Small intestine (tissue), 7 donors: ENCODE measurements at regions not wholly inside any gene's neighbourhood (a gene's known extent, or its start where the extent isn't known, plus 50 kb on each side); places are given as distances from the start of the nearest gene placed in this dataset.

Experiments
- DNase-seq, 2 donors: peaks; one replicate each; pipeline versions ENCODE4 v3.0.0 to v3.0.0-alpha.2; 2013
- FAIRE-seq: peaks from 2 replicates; lab custom pipeline; 2012; peaks lifted over from hg19 to GRCh38; lab: Jason Lieb, UNC
- H3K27ac ChIP-seq, 3 donors: one replicate each; pipeline ENCODE4 v1.5.1; 2013; ENCODE audit warnings: low read length in 2 of 3, mild to moderate bottlenecking in 2 of 3, control low read depth in 1 of 3, inconsistent platforms in 1 of 3, low read depth in 1 of 3, moderate library complexity in 1 of 3
- H3K27me3 ChIP-seq, 3 donors: one replicate each; pipeline ENCODE4 v1.6.1; 2013; ENCODE audit warnings: low read length in 3 of 3, inconsistent platforms in 1 of 3; ENCODE audit not compliant: control insufficient read depth in 3 of 3, insufficient read depth in 3 of 3
- H3K36me3 ChIP-seq, 3 donors: one replicate each; pipeline ENCODE4 v1.6.1; 2013; ENCODE audit warnings: low read length in 3 of 3, inconsistent platforms in 1 of 3, low read depth in 1 of 3, mild to moderate bottlenecking in 1 of 3, moderate library complexity in 1 of 3; ENCODE audit not compliant: control insufficient read depth in 3 of 3, insufficient read depth in 2 of 3
- H3K4me1 ChIP-seq, 3 donors: one replicate each; pipeline ENCODE4 v1.6.1; 2013; ENCODE audit warnings: low read length in 2 of 3, inconsistent platforms in 1 of 3, low read depth in 1 of 3, mild to moderate bottlenecking in 1 of 3, moderate library complexity in 1 of 3; ENCODE audit not compliant: control insufficient read depth in 3 of 3, insufficient read depth in 2 of 3
- H3K4me3 ChIP-seq, 3 donors: one replicate each; pipeline ENCODE4 v1.5.1; 2013; ENCODE audit warnings: low read length in 3 of 3, control low read depth in 1 of 3, inconsistent platforms in 1 of 3, low read depth in 1 of 3, mild to moderate bottlenecking in 1 of 3, moderate library complexity in 1 of 3
- H3K9me3 ChIP-seq, 2 donors: one replicate each; pipeline ENCODE4 v1.6.1; 2013; ENCODE audit warnings: low read depth in 1 of 2, low read length in 1 of 2; ENCODE audit not compliant: control insufficient read depth in 2 of 2, insufficient read depth in 1 of 2
- WGBS, 3 donors: extraction: QIAGEN DNeasy Blood & Tissue Kit; methylation state at CpG; one replicate each; pipeline ENCODE4 v1.1.7; 2013; 5-methylcytosine and 5-hydroxymethylcytosine counted together
- donor health status: healthy with polysubstance abuse.
- donor health status: control.
- donor health status: control.
- donor health status: Bipolar disorder and iron deficiency.
- donor health status: healthy.

DNA sequence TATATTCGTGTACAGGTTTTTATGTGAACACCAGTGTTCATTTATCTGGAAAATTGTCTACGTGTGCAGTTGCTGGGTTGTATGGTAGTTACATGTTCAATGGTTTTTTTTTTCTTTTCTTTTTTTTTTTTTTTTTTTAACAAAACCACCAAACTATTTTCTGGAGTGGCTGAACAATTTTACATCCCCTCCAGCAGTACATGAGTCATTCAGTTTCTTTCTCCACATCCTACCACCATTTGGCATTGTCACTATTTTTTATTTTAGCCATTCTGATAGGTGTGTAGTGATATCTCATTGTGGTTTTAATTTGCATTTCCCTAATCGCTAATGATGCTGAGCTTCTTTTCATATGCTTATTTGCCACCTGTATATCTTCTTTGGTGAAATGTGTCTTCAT, 256.3 kb upstream of the EOMES start:
- no peak for DNase-seq
- H3K4me3 ChIP-seq: no peak overlapping the region
- no peak overlapping the region for H3K27ac ChIP-seq
- no peak for FAIRE-seq
- no peaks in the 10 kb centered on the region for H3K27me3 ChIP-seq
- no peaks in the 10 kb centered on the region for H3K36me3 ChIP-seq
- no peaks in the 10 kb centered on the region for H3K9me3 ChIP-seq
- 78 to 84% (median 81%) methylated on average over 3 of the region's 3 CpGs for WGBS, 3 donors
- no peaks in the 10 kb centered on the region for H3K4me1 ChIP-seq

DNA sequence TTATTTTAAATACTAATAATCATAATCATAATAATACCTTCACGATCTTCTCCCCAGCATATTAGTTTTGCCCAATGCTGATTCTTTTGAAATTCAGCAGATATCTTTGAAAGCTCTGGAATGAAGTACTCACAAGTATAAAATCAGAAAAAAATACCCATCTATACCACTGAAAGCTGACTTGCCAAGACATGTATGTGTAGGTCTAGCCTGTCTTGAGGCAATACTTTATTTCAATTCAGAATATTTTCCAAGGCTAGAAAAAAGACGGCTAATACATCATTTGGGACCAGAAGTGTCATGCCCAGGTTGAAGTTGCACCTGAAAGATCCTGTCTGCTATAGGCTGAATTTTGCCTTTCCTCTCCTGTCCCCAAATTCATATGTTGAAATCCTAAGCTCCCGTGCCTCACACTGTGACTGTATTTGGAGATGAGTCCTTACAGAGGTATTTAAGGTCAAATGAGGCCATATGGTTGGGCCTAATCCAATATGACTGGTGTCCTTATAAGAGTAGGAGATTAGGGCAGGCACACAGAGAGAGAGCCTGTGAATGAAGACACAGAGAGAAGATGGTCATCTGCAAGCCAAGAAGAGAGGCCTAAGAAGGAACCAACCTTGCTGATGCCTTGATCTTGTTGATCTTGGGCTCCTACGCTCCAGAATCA, 255.9 kb upstream of the CMC1 start:
- WGBS, 3 donors: 83 to 91% (median 89%) methylated on average over 4 of the region's 4 CpGs
- no peaks in the 10 kb centered on the region for H3K36me3 ChIP-seq
- no peaks in the 10 kb centered on the region for H3K27me3 ChIP-seq
- H3K4me3 ChIP-seq: no peak overlapping the region
- FAIRE-seq (no peak), DNase-seq (no peak)
- H3K4me1 ChIP-seq: no peaks in the 10 kb centered on the region
- no peaks in the 10 kb centered on the region for H3K9me3 ChIP-seq
- H3K27ac ChIP-seq: no peak overlapping the region

DNA sequence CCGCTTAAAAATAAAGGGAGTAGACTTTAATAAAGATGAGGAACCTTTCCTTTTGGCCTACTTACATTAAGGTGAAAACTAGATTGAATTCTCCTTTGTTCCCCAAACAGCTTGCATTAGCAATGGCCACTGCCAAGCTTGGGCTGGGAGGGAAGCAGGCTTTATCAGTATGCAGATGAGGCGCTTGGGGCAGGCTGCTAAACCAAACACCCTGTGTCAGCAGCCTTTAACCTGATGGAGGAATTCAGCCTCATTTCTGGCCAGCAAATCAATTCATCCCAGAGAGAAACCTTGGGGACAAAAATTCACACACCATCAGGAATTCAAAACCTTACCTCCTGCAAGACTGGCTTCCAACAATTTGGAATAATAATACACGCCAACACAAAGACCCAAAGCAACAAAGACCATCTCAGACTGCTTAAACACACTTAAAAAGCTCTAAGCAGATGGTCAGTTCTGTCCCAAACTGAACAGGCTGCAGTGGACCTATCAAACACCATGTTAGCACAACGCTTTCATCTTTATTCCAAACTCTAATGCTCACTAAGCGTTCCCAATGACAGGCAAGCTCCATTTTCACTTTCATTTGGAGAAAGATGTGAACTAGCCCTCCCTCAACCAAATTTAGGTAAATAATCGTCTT, 255.1 kb upstream of the CMC1 start:
- WGBS, 3 donors: 78 to 83% (median 78%) methylated on average over 6 of the region's 6 CpGs
- H3K27me3 ChIP-seq: no peaks in the 10 kb centered on the region
- no peaks in the 10 kb centered on the region for H3K4me1 ChIP-seq
- H3K9me3 ChIP-seq: no peaks in the 10 kb centered on the region
- H3K4me3 ChIP-seq: no peak overlapping the region
- H3K36me3 ChIP-seq: no peaks in the 10 kb centered on the region
- no peak for FAIRE-seq
- no peak overlapping the region for H3K27ac ChIP-seq
- no peak for DNase-seq

DNA sequence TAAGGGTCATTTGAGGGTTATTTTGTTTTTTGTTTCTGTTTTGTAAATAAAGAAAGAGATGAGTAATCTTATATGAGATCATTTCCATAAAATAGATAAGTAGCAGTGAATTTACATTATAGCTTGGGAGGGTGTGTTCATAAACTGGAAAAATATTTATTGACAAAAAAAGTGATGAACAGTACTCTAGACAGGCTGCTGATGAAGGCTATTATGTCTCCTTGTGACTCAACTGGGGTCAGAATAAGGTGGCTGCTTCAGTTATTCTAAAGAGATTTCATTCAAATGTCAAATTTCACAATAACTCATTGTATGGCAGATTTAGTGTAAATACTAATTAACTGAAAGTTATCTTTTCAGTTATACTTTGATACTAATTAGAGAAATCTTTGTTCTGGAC, 251.1 kb upstream of the CMC1 start:
- DNase-seq (no peak), FAIRE-seq (no peak)
- H3K4me3 ChIP-seq: no peak overlapping the region

DNA sequence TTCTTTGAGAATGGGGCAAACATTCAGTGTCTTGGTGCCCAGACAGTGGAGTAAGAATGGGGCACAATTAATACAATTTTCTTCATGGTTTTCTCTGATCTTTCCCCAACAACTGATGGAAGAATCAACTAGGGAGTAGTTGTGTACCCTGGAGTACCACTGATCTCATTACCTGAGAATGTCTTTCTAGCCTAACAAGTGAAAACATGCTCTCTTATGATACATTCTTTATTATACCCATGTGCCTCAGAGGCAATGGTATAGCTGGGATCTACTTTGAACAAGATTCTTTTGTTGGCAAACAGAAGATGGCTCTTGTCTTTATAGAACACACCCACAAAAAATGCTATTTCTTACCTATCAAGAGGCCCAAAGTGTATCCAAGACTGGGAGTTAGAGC, 250.6 kb upstream of the CMC1 start:
- H3K4me1 ChIP-seq: no peaks in the 10 kb centered on the region
- no peaks in the 10 kb centered on the region for H3K27me3 ChIP-seq
- H3K36me3 ChIP-seq: no peaks in the 10 kb centered on the region
- DNase-seq (no peak), FAIRE-seq (no peak)
- no peak overlapping the region for H3K4me3 ChIP-seq
- H3K27ac ChIP-seq: no peak overlapping the region
- no peaks in the 10 kb centered on the region for H3K9me3 ChIP-seq

More for the DNA sequence above, 251.1 kb upstream of the CMC1 start:
- Histone ChIP-seq H3K27me3 (no peaks in the 10 kb centered on the region), H3K4me1 (no peaks in the 10 kb centered on the region), H3K36me3 (no peaks in the 10 kb centered on the region), H3K9me3 (no peaks in the 10 kb centered on the region), H3K27ac (no peak overlapping the region)

DNA sequence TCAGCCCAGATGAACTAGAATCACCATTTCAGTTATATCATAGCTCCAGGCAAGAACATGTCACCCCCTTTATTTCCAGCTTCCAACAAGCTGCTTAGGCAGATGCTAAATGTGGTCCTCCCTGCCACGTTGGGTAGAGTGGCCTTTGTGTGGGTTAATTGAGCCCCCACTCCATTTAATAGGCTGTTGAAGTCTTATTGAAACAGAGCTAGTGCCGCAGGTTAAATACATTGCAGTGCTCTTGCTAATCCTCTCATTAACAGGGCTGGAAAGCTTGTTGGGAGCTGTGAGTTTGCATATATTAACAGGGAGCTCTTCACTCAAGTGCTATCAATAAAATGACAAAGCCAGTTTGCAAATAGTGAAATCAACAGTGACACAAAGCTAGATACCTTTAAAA, 248.4 kb upstream of the CMC1 start:
- no peak for FAIRE-seq
- H3K4me3 ChIP-seq: no peak overlapping the region

DNA sequence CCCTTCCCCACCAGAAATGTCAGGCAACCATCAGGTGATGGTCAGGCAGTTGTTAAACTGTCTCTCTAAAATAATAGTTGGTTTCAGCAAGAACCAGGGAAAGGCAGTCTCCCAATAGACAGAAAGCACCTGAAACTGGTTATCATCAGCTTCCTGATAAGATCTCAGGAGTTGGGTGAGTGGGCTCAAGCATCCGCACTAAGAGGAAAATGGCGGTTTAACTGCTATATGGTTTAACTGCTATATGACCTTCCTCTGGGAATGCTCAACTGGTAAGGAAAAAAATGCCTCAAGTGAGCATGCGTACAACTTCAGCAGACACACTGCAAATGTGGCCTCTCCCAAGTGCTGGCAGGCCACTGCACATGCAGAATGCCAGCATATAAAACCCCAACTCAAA, 240.8 kb upstream of the CMC1 start:
- WGBS, 3 donors: 85 to 94% (median 93%) methylated on average over 3 of the region's 3 CpGs
- peaks cover 0 to 6% of the 10 kb centered on the region in 2 donors for H3K9me3 ChIP-seq
- FAIRE-seq (no peak), DNase-seq (no peak)
- H3K36me3 ChIP-seq: no peaks in the 10 kb centered on the region
- H3K4me1 ChIP-seq: no peaks in the 10 kb centered on the region
- H3K27ac ChIP-seq: no peak overlapping the region
- H3K4me3 ChIP-seq: no peak overlapping the region
- H3K27me3 ChIP-seq: no peaks in the 10 kb centered on the region

More for the DNA sequence above, 248.4 kb upstream of the CMC1 start:
- Histone ChIP-seq H3K9me3 (no peaks in the 10 kb centered on the region), H3K4me1 (no peaks in the 10 kb centered on the region), H3K27me3 (no peaks in the 10 kb centered on the region), H3K36me3 (no peaks in the 10 kb centered on the region), H3K27ac (no peak overlapping the region)
- no peak for DNase-seq
- WGBS, 3 donors: 34 to 56% (median 40%) methylated on average over 2 of the region's 2 CpGs

DNA sequence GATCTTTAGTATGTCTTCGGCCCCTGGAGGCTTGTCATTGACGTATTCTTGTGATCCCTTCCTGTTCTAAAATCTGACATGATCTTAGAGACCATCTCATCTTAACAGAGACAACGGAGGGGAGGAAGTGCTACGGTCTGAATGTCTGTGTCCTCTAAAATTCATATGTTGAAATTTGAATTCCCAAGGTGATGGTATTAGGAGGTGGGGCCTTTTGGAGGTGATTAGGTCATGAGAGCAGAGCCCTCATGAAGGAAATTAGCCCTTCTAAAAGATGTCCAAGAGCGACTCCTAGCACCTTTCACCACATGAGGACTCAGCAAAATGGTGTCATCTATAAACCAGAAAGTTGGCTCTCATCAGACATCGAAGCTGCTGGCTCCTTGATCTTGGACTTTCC, 233.2 kb upstream of the CMC1 start:
- FAIRE-seq (no peak), DNase-seq (no peak)
- Histone ChIP-seq H3K9me3 (peaks cover 0 to 2% of the 10 kb centered on the region in 2 donors), H3K4me1 (no peaks in the 10 kb centered on the region), H3K27me3 (no peaks in the 10 kb centered on the region), H3K27ac (no peak overlapping the region), H3K36me3 (no peaks in the 10 kb centered on the region), H3K4me3 (no peak overlapping the region)
- 66 to 71% (median 71%) methylated on average over 6 of the region's 6 CpGs for WGBS, 3 donors

DNA sequence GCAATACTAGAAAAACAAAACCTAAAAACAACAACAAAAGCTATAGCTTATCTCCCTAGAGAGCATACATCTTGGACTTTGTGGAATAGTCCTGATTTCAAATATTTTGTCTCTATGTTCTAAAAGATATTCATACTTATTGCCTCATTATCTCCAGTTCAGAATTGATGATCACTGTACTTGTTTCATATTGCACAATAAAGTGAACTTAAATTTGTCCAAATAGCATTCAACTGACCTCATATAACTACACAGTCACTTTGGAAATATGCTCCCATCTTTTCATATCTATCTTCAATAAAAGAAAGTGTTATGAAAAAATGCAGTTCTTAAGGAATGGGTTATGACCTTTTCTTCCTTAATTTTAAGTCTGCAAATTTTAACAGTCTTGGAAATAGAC, 228.6 kb upstream of the CMC1 start:
- no peak overlapping the region for H3K27ac ChIP-seq
- peaks cover 0 to 2% (median 0%) of the 10 kb centered on the region in 3 donors for H3K27me3 ChIP-seq
- H3K36me3 ChIP-seq: no peaks in the 10 kb centered on the region
- H3K4me1 ChIP-seq: no peaks in the 10 kb centered on the region
- DNase-seq (no peak), FAIRE-seq (no peak)
- H3K4me3 ChIP-seq: no peak overlapping the region
- H3K9me3 ChIP-seq: no peaks in the 10 kb centered on the region
